Heart left ventricle (tissue), 13 donors: ENCODE measurements at regions not wholly inside any gene's neighbourhood (a gene's known extent, or its start where the extent isn't known, plus 50 kb on each side); places are given as distances from the start of the nearest gene placed in this dataset.

Source experiments
- POLR2A ChIP-seq, 2 donors: fragments of 450-650 bp; IDR thresholded peaks; one replicate each; pipeline ENCODE4 v1.6.1; 2017; ENCODE audit warnings: antibody characterized with exemption in 2 of 2, mild to moderate bottlenecking in 2 of 2, moderate library complexity in 2 of 2
- TF ChIP-seq, protein P1 (sequence below), 12 donors: fragments of 200-600 bp; sonication (generic) in 4 of 12; IDR thresholded peaks; one replicate each; pipeline versions ENCODE4 v1.5.0 to v1.8.0; 2018 to 2022; ENCODE audit warnings: antibody characterized with exemption in 12 of 12, mild to moderate bottlenecking in 5 of 12
- donor health status: ischemic (EF 13 %, LVEDD 7.1; RV severe dilation, severe dysfunction).
- donor health status: DM: no; HTN: yes; CAD: no.
- donor health status: DM: no; HTN: no; CAD: no.
- donor health status: ischemic (EF 25% LVEDD 6.9; RV normal size, moderate dysfunction).
- donor health status: ischemic (EF 25% LVEDD 5.7; RV mildly dilated, moderate dysfunction).
- donor health status: ischemic (EF 35%, LVEDD 5.7; RV mildly dilated, moderate dysfunction).
- donor health status: nonischemic (EF 11% LVEDD 7.7; RV severe dilation, severe dysfunction).
- donor health status: DM: yes; HTN: yes; CAD: no.
- donor health status: PGD.
- donor health status: ischemic (EF 29% LVEDD 5.4; RV normal size, mild dysfunction).
- donor health status: nonischemic (EF 23%, LVEDD 6.1; RV moderate dilation, normal function).

DNA sequence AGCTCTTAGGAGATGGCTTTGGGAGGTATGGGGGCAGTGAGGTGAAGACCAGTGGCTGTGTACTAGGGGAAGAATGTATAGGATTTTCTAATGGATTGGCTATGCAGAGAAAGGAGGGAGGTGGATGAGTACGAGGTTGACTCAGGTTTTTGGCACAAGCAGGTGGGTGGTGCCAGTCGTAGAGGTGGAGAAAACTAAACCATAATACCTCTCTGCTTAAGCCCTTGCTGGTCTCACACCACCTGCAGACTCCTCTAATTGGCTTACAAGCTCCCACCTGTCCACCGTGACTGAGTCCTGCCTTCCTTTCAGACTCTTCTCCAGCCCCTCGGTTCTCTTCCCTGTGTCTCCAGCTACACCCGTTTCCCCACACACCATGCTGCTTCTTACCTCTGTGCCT is 521.7 kb upstream of the CLINT1 start:
- no peak for TF ChIP-seq POLR2A (IDR thresholded peaks at IDR 0.05)
- TF ChIP-seq, protein P1, sequence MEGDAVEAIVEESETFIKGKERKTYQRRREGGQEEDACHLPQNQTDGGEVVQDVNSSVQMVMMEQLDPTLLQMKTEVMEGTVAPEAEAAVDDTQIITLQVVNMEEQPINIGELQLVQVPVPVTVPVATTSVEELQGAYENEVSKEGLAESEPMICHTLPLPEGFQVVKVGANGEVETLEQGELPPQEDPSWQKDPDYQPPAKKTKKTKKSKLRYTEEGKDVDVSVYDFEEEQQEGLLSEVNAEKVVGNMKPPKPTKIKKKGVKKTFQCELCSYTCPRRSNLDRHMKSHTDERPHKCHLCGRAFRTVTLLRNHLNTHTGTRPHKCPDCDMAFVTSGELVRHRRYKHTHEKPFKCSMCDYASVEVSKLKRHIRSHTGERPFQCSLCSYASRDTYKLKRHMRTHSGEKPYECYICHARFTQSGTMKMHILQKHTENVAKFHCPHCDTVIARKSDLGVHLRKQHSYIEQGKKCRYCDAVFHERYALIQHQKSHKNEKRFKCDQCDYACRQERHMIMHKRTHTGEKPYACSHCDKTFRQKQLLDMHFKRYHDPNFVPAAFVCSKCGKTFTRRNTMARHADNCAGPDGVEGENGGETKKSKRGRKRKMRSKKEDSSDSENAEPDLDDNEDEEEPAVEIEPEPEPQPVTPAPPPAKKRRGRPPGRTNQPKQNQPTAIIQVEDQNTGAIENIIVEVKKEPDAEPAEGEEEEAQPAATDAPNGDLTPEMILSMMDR (IDR thresholded peaks at IDR 0.05): no peak
